22Rv1 (cell line): ENCODE measurements at regions not wholly inside any gene's neighbourhood (a gene's known extent, or its start where the extent isn't known, plus 50 kb on each side); places are given as distances from the start of the nearest gene placed in this dataset.

ENCODE experiments used
- H3K27ac ChIP-seq: fragments of 450-650 bp; 2 replicates; pipeline ENCODE4 v1.5.1; 2017
- ZFX ChIP-seq: fragments of 450-650 bp; IDR thresholded peaks from 2 replicates; pipeline ENCODE4 v1.6.1; 2017; ENCODE audit warnings: antibody characterized with exemption, borderline replicate concordance
- TF ChIP-seq, protein P1 (sequence below): fragments of 450-650 bp; IDR thresholded peaks from 2 replicates; pipeline ENCODE4 v1.5.1; 2017; ENCODE audit warnings: mild to moderate bottlenecking

DNA sequence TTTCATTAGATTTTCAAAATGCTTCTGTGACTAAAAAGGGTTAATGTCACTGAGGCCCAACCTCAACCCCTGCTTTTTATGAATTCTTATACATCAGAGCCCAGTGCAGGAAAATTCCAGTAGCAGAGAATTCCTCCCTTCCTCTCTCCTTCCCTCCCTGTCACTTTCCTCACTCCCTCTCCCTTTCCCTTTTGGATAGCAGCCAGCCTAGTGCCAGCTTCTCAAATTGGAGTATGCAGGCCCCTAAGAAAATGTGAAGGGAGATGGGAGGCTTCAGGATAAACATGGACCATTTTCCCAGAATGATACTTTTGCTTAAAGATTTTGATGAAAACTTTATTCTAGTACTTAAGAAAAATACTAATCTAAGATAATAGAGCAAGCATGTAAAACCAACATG is 507.4 kb downstream of the KDM4C start:
- H3K27ac ChIP-seq, result no peak overlapping the region
- TF ChIP-seq ZFX, result no peak
- TF ChIP-seq, protein P1, sequence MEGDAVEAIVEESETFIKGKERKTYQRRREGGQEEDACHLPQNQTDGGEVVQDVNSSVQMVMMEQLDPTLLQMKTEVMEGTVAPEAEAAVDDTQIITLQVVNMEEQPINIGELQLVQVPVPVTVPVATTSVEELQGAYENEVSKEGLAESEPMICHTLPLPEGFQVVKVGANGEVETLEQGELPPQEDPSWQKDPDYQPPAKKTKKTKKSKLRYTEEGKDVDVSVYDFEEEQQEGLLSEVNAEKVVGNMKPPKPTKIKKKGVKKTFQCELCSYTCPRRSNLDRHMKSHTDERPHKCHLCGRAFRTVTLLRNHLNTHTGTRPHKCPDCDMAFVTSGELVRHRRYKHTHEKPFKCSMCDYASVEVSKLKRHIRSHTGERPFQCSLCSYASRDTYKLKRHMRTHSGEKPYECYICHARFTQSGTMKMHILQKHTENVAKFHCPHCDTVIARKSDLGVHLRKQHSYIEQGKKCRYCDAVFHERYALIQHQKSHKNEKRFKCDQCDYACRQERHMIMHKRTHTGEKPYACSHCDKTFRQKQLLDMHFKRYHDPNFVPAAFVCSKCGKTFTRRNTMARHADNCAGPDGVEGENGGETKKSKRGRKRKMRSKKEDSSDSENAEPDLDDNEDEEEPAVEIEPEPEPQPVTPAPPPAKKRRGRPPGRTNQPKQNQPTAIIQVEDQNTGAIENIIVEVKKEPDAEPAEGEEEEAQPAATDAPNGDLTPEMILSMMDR, result no peak

DNA sequence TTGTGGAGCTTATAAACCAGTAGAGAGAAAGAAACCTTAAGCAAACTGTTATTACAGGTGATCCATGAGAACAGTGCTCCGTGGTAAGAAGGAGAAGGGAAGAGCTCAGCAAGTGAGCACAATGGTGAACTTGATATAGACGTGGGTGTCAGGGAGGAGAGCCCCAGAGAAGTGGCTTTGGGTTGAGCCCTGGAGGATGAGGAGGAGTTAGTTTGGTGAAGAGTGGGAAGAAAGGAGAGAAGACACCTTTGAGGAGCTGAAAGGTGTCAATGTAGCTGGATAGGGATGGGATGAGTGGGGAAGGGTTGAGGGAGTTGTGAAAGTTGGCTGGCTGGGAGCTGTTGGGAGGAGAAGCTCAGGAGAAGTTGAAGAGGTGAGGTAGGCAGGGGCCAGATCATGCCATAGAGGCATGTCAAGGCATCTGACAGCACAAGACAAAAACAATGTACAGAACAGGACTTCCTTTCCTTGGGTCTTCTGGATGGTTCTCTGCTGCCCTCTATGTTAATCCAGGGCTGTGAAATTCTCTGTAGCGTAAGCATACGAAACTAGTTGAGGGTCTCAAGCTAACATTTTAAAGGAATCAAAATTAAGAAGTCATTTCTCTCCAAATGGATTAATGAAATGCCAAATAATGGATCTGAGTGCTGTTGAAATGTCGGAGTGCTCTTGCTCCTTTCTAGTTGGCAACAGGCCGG is 501.9 kb downstream of the KDM4C start:
- TF ChIP-seq, protein P1, result peak; percentile 34; the same call in 1 of the 2 replicates
- no peak for TF ChIP-seq ZFX
- no peak overlapping the region for H3K27ac ChIP-seq

DNA sequence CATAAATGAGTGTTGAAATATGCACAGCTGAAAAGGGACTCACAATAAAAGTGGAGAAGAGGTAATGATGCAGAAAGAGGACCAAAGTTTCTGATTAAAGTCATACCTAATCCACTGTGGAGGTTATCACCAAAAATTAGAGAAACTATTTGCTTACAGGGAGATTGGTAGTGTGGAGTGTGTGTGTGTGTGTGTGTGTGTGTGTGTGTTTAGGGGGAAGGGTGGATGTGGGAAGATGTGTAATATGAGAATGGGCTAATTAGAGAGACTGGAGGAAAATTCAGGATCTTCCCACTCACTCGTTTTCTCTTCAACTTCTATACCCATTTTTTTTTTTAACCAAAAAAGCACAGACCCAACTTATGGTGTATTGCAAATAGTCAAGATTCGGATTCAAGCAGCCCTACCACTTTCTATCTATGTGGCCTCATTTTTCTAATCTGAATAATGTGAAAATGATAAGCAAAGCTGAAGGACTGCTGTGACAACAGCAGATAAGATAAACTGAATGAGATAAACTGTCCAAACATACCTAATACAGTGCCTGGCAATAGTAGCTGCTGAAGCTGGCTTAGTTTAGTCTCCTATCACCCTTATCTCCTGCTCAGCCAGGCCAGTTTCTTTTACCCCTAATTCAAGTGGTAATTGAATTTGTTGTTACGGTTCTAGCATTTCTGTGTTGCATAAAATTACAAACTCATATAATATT is 501.1 kb downstream of the KDM4C start:
- H3K27ac ChIP-seq, result no peak overlapping the region
- TF ChIP-seq ZFX, result no peak
- TF ChIP-seq, protein P1, result no peak

DNA sequence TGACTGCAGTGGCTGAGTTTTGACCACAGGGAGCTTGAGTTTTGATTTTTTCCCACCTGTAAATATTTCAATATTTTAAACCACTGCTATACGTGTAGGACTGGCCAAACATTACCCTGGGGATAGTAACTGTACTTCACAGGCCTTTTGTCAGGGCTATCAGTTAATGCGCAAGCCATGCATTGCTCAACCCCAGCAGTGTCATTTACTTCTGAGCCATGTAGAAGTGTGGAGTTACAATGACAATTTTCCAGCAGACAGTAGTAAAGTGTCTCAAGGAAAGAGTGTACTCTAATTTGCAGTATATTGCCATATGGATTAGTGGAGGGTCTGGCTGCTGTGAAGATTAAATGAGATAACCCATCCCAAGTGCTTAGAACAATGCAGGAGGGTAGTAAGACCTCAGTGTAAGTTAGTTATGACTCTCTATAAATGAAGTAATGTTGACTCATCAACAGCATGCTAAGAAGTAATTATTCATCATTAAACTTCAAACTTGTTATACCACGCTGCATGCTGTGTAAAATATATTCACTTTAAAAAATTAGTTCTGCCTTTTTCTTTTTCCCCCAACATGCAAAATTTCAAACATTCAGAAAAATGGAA is 489.2 kb downstream of the KDM4C start:
- H3K27ac ChIP-seq, result no peak overlapping the region
- TF ChIP-seq, protein P1, result no peak
- no peak for TF ChIP-seq ZFX

DNA sequence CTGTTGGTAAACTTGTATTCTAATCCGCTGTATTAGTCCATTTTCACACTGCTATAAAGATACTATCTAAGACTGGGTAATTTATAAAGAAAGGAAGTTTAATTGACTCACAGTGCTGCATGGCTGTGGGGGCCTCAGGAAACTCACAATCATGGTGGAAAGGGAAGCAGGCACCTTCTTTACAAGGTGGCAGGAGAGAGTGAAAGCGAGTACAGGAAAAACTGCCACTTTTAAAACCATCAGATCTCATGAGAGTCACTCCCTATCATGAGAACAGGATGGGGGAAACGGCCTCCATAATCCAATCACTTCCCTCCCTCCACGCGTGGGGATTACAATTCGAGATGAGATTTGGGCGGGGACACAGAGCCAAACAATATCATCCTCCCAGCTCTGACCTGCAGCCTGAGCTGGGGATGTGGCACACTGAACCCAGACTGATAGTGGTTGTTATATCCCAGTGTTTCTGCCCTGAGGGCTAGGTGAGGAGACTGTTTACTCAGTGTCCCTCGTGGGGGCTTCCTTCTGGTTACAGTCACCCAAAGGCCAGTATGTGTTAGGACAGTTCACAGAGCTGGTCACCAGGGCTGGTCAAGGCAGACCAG is 488.3 kb downstream of the KDM4C start:
- no peak overlapping the region for H3K27ac ChIP-seq
- TF ChIP-seq, protein P1, result no peak
- no peak for TF ChIP-seq ZFX

DNA sequence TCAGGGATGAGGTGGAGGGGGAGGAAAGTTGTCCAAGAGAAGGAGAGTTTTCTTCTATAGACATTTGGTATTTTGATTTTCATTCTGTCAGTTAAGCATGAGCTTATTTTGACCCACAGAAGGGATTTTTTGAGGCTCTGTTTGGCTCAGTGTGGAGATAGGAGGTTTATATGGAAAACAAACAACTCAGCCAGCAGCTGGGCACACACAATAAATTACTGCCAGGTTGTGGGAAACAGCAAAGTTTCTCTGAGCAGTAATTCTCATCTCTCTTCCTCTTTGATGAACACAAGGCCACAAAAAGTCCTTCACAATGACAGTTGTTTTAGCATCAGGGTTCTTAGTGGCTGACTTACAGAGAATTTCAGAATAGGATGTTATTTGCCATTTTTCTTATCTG is 486.1 kb downstream of the KDM4C start:
- TF ChIP-seq, protein P1, result no peak
- H3K27ac ChIP-seq, result no peak overlapping the region

DNA sequence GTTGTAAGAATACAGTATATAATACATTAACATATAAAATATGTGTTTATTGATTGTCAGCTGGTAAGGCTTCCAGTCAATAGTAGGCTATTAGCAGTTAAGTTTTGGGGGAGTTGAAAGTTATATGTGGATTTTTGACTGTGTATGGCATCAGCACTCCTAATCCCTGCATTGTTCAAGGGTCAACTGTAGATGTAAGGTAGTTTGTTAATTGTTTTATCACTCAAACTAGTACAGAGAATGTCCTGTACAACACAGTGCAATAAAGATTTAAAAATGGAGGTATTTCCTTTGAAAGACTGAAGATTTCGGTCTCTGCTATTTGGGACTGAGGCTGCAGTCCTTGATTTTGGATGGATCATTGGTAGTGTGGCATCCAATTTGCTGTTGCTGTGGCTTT is 484.4 kb downstream of the KDM4C start:
- H3K27ac ChIP-seq, result no peak overlapping the region
- TF ChIP-seq ZFX, result no peak
- TF ChIP-seq, protein P1, result no peak
